ENCODE measurements at regions not wholly inside any gene's neighbourhood (a gene's known extent, or its start where the extent isn't known, plus 50 kb on each side); places are given as distances from the start of the nearest gene placed in this dataset.

DNA sequence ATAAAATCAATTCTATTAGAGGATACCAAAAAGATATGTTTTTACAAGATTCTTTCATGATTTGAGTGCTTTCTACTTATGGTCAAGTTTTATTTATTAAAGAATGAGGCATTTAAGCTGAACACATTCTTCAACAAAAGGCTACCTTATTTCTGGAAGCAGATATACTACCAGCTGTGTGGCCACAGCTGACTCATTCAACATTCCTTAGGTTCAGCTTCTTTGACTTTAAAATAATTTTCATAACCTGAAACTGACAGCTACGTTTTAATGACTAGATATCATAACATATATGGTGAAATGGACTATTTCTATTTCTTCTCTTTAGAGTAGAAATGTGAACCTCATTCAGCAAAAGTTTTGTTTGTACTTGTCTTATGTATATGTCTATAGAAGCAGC lies 414.2 kb upstream of the SEMA3C start:
- TF ChIP-seq MYC (IDR thresholded peaks at IDR 0.05; ENCODE audit: low read depth, low read length): no peak
- TF ChIP-seq, protein P1, sequence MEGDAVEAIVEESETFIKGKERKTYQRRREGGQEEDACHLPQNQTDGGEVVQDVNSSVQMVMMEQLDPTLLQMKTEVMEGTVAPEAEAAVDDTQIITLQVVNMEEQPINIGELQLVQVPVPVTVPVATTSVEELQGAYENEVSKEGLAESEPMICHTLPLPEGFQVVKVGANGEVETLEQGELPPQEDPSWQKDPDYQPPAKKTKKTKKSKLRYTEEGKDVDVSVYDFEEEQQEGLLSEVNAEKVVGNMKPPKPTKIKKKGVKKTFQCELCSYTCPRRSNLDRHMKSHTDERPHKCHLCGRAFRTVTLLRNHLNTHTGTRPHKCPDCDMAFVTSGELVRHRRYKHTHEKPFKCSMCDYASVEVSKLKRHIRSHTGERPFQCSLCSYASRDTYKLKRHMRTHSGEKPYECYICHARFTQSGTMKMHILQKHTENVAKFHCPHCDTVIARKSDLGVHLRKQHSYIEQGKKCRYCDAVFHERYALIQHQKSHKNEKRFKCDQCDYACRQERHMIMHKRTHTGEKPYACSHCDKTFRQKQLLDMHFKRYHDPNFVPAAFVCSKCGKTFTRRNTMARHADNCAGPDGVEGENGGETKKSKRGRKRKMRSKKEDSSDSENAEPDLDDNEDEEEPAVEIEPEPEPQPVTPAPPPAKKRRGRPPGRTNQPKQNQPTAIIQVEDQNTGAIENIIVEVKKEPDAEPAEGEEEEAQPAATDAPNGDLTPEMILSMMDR (IDR thresholded peaks at IDR 0.05; ENCODE audit: low read depth, low read length): no peak
- no peak for TF ChIP-seq POLR2A (IDR thresholded peaks at IDR 0.05; ENCODE audit: extremely low read depth, insufficient read length)
- TF ChIP-seq, protein P2, sequence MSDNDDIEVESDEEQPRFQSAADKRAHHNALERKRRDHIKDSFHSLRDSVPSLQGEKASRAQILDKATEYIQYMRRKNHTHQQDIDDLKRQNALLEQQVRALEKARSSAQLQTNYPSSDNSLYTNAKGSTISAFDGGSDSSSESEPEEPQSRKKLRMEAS (IDR thresholded peaks at IDR 0.05; ENCODE audit: low read depth, low read length): no peak
- DNase-seq (ENCODE audit: low read depth): no peak
- no peak overlapping the region for H3K4me3 ChIP-seq (ENCODE audit: low read depth, low read length)

DNA sequence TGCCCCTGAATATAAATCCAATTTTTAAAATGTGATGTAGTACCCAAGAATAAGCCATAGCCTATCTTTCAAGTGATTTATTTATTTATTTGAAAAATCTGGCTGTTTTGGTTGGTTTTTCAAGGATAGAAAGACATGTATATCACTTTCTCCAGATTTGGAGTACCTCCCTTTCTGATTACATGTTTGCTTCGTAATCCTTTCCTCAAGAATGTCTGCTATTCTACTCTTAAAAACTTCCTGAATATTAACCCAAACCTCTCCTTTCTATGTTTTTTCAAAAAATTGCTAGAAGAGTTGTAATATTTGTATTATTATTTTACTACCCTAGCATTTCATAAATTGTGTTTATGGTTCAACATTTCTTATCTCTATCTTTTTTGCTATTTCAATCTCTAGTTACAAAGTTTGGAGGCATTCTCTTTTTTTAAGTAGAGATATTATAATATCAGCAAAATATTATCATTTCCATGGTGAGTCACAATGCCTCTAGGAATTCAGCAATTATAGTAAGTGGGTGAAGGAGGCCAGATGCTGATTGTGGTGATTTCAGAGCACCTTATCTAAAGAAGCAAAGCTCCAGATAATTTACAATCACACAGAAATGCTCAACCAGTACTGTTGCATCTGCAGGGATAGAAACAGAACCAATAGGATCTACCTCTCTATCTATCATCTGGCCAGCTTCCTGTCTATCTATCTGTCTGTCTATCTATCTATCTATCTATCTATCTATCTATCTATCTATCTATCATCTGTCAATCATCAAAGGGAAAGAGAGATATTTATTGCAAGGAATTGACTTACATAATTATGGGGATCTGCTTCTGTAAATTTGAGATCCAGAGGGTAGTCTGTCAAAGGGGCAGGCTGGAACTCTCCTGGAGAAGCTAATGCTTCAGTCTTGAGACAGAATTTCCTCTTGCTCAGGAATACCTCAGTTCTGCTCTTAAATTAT lies 412.5 kb upstream of the SEMA3C start:
- no peak for DNase-seq (ENCODE audit: low read depth)
- no peak for TF ChIP-seq POLR2A (IDR thresholded peaks at IDR 0.05; ENCODE audit: extremely low read depth, insufficient read length)
- TF ChIP-seq, protein P1 (IDR thresholded peaks at IDR 0.05; ENCODE audit: low read depth, low read length): no peak
- TF ChIP-seq, protein P2 (IDR thresholded peaks at IDR 0.05; ENCODE audit: low read depth, low read length): no peak
- H3K4me3 ChIP-seq (ENCODE audit: low read depth, low read length): no peak overlapping the region

DNA sequence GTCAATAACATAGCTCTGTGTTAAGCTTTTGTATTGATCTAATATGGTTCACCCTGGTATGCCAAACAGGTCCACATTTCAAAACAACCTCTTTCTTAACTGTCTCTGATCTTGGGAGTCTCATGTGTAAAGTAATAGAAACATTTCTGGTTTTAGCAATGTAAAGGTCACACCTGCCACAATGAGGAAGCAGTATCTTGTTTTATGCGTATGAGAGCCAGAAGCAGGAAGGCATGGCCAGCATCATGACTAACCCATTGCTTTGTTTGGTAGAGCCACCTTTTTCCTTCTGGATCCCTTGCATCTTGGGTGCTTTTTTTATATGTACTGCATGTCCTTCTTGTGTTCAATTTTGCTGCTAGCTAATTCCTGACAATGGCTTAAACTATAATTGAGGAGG lies 411.3 kb upstream of the SEMA3C start:
- DNase-seq (ENCODE audit: low read depth): no peak
- TF ChIP-seq MYC (IDR thresholded peaks at IDR 0.05; ENCODE audit: low read depth, low read length) (no peak), POLR2A (IDR thresholded peaks at IDR 0.05; ENCODE audit: extremely low read depth, insufficient read length) (no peak)
- TF ChIP-seq, protein P1 (IDR thresholded peaks at IDR 0.05; ENCODE audit: low read depth, low read length): no peak
- TF ChIP-seq, protein P2 (IDR thresholded peaks at IDR 0.05; ENCODE audit: low read depth, low read length): no peak
- H3K4me3 ChIP-seq (ENCODE audit: low read depth, low read length): no peak overlapping the region

DNA sequence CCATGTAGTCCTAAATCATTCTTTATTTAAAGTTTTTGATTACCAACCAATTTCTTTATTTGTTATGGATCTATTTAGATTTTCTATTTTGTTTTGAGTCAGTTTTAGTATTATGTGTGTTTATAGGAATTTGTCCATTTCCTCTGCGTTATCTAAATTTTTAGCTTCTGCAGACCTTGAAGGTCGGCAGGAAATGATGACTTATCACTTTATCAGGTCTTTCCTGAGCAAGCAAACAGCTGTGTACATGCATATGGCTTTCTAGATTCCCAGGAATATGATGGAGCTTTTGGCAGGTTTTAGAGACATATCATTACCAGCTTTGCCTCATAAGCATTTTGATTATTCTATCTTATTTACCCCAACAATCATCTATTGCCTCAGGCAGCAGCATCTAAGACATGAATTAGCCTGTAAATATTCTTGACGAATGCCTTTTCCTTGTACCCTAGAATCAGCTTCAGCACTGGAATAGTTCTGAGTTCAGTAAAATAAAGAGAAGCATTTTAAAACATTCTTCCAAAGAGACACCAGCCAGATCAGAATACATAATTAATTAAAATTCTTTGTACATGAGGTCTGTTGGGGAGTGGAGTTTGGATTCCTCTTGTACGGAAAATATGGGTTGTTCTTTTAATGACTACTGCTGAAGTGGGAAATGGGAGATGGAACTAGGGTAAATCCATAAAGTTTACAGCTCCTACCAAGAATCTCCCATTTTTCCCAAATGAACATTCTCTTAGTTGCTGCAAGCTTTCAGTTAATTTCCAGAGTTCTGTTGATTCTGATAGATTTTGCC lies 408.8 kb upstream of the SEMA3C start:
- TF ChIP-seq MYC (IDR thresholded peaks at IDR 0.05; ENCODE audit: low read depth, low read length): no peak
- TF ChIP-seq, protein P2 (IDR thresholded peaks at IDR 0.05; ENCODE audit: low read depth, low read length): no peak
- no peak for TF ChIP-seq POLR2A (IDR thresholded peaks at IDR 0.05; ENCODE audit: extremely low read depth, insufficient read length)
- TF ChIP-seq, protein P1 (IDR thresholded peaks at IDR 0.05; ENCODE audit: low read depth, low read length): no peak
- DNase-seq (ENCODE audit: low read depth): no peak
- H3K4me3 ChIP-seq (ENCODE audit: low read depth, low read length): no peak overlapping the region

DNA sequence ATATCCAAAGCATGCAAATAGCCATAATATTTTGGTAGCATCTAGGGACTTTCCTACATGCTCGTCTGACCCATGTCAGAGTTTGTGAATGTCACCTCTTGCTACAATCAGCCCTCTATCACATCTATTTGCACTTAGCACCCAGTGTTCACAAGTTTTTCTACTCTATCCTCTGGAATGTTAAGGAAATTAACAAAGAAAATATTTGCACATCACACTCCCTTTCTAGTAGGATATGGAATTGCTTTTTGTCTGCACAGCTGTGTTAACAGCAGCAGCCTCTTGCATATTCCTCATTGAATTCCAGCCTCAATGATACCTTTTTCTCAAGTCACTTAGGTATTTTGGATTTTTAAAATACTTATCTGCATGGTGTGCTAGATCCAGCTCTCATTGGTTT lies 403.1 kb upstream of the SEMA3C start:
- TF ChIP-seq POLR2A (IDR thresholded peaks at IDR 0.05; ENCODE audit: extremely low read depth, insufficient read length) (no peak), MYC (IDR thresholded peaks at IDR 0.05; ENCODE audit: low read depth, low read length) (no peak)
- TF ChIP-seq, protein P1 (IDR thresholded peaks at IDR 0.05; ENCODE audit: low read depth, low read length): no peak
- TF ChIP-seq, protein P2 (IDR thresholded peaks at IDR 0.05; ENCODE audit: low read depth, low read length): no peak
- DNase-seq (ENCODE audit: low read depth): no peak
- H3K4me3 ChIP-seq (ENCODE audit: low read depth, low read length): no peak overlapping the region
